T-helper 1 cell treated with Interleukin-12 subunit alpha and Interleukin-12 subunit beta and Interleukin-4 antibody, amounts not matched to agents 30 μg/mL and 1 μg/mL, for 36 hours (primary cell): ENCODE measurements at regions not wholly inside any gene's neighbourhood (a gene's known extent, or its start where the extent isn't known, plus 50 kb on each side); places are given as distances from the start of the nearest gene placed in this dataset.
"Not testable (repeated sequence)": the region's sequence is repeated elsewhere in the genome, so short reads cannot be mapped to it uniquely, and the experiment has no call there.

Experiments
- H3K27ac Mint-ChIP-seq: one replicate; pipeline ENCODE4 v1.8.0; 2021; ENCODE audit warnings: mild to moderate bottlenecking, mixed read lengths
- H3K27me3 Mint-ChIP-seq: one replicate; pipeline ENCODE4 v1.8.0; 2021; ENCODE audit warnings: low read depth, mixed read lengths
- H3K36me3 Mint-ChIP-seq: one replicate; pipeline ENCODE4 v1.8.0; 2021; ENCODE audit warnings: low read depth, mixed read lengths
- H3K4me1 Mint-ChIP-seq: one replicate; pipeline ENCODE4 v1.8.0; 2021; ENCODE audit warnings: low read depth, mixed read lengths
- H3K4me3 Mint-ChIP-seq: one replicate; pipeline ENCODE4 v1.8.0; 2021; ENCODE audit warnings: mild to moderate bottlenecking, moderate library complexity, mixed read lengths
- H3K9me3 Mint-ChIP-seq: one replicate; pipeline ENCODE4 v1.8.0; 2021; ENCODE audit warnings: mixed read lengths

DNA sequence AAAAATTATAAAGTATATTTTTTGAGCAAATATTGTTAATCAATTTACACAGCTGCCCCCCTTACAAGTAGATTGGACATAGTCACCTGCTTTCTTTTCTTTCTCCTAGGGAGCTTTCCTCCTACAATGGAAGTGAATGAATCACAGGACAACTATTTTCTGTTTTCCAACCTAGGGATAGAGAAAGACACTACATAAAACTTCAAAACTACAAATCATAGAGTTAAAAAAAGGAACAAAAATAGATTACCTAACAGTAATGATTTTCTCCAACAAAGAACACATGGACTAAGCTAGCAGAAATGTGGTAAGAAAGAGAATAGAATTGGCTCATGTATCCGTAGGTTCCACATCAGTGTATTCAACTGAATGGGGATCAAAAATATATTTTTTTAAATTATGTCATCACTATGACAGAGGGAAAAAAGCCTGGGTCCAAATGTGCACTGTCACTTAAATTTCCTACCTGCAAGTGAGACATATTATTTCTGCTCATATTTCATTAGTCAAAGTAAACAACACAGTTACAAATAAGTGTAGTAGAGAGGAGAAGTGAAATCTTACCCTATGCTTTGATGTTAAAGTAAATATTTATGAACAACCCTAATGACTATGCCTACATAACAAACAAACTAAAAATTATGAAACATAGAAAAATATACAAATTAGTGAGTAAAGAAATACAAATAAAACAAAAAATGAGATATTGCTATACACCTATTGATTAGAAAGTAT lies 756.7 kb downstream of the SOCS6 start:
- Mint-ChIP-seq H3K27ac (no peak overlapping the region), H3K4me3 (no peak overlapping the region), H3K9me3 (no peaks in the 10 kb centered on the region), H3K27me3 (no peaks in the 10 kb centered on the region), H3K4me1 (no peaks in the 10 kb centered on the region), H3K36me3 (no peaks in the 10 kb centered on the region)

- no peaks in the 10 kb centered on the region for H3K9me3 Mint-ChIP-seq
- H3K36me3 Mint-ChIP-seq = no peaks in the 10 kb centered on the region
- H3K4me1 Mint-ChIP-seq = no peaks in the 10 kb centered on the region
- H3K27me3 Mint-ChIP-seq = no peaks in the 10 kb centered on the region
- H3K4me3 Mint-ChIP-seq = no peak overlapping the region
- no peak overlapping the region for H3K27ac Mint-ChIP-seq
Observed at GRCh38 chr18:71040161-71040560, 751.3 kb downstream of the SOCS6 start.

DNA sequence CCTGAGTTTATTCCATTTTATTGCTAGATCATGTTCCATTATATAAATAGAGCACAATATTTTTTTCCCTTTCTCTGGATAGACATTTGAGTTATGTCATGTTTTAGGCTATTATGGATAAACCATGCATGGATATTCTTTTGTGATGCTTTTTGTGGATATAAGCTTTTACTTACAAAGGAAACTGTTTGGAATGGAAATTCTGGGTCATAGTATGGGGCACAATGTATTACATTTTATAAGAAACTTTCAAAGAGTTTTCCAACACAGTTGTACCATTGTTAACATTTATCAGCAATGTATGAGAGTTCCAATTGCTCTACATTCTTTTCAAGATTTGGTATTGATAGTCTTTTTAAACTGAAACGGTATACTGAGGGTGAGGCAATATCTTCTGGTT lies 749.4 kb downstream of the SOCS6 start:
- no peak overlapping the region for H3K27ac Mint-ChIP-seq
- no peaks in the 10 kb centered on the region for H3K27me3 Mint-ChIP-seq
- no peaks in the 10 kb centered on the region for H3K36me3 Mint-ChIP-seq
- H3K9me3 Mint-ChIP-seq = no peaks in the 10 kb centered on the region
- no peak overlapping the region for H3K4me3 Mint-ChIP-seq
- H3K4me1 Mint-ChIP-seq = no peaks in the 10 kb centered on the region

DNA sequence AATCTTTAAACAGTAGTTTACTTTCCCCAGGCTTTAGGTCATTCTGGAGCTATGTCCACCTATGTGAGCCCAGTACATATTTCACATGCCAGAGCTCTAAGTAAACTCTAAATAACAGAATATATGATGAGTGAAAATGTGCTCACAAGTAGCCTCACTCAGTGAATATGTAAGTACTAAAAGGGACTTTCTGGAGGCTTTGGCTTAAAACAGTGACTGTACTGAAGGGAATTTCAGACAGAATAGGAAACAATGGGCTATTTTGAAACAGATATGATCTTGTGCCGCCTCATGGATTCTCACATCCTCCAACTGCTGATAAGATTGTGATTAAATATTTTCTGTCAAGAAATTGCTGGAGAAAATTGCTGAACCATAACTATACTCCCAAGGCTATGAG lies 747.9 kb downstream of the SOCS6 start:
- no peaks in the 10 kb centered on the region for H3K36me3 Mint-ChIP-seq

DNA sequence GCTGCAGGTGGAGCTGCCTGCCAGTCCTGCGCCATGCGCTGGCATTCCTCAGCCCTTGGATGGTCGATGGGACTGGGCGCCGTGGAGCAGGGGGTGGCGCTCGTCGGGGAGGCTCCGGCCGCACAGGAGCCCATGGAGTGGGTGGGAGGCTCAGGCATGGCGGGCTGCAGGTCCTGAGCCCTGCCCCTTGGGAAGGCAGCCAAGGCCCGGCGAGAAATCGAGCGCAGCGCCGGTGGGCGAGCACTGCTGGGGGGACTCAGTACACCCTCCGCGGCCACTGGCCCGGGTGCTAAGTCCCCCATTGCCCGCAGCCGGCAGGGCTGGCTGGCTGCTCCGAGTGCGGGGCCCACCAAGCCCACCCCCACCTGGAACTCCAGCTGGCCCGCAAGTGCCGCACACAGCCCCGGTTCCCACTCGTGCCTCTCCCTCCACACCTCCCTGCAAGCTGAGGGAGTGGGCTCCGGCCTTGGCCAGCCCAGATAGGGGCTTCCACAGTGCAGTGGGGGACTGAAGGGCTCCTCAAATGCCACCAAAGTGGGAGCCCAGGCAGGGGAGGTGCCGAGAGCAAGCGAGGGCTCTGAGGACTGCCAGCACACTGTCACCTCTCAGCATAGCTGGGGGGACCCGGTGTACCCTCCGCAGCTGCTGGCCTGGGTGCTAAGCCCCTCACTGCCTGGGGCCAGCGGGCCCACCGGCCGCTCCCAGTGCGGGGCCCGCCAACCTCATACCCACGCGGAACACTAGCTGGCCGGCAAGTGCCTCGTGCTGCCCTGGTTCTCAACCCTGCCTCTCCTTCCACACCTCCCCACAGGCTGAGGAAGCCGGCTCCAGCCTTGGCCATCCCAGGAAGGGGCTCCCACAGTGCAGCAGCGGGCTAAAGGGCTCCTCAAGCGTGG lies 742.7 kb downstream of the SOCS6 start:
- not testable (repeated sequence) for H3K27ac Mint-ChIP-seq, H3K9me3 Mint-ChIP-seq, H3K4me3 Mint-ChIP-seq, H3K4me1 Mint-ChIP-seq, H3K27me3 Mint-ChIP-seq, H3K36me3 Mint-ChIP-seq

More for the DNA sequence above, 747.9 kb downstream of the SOCS6 start:
- no peak overlapping the region for H3K27ac Mint-ChIP-seq
- H3K4me3 Mint-ChIP-seq = no peak overlapping the region
- H3K27me3 Mint-ChIP-seq = no peaks in the 10 kb centered on the region
- no peaks in the 10 kb centered on the region for H3K4me1 Mint-ChIP-seq
- no peaks in the 10 kb centered on the region for H3K9me3 Mint-ChIP-seq

DNA sequence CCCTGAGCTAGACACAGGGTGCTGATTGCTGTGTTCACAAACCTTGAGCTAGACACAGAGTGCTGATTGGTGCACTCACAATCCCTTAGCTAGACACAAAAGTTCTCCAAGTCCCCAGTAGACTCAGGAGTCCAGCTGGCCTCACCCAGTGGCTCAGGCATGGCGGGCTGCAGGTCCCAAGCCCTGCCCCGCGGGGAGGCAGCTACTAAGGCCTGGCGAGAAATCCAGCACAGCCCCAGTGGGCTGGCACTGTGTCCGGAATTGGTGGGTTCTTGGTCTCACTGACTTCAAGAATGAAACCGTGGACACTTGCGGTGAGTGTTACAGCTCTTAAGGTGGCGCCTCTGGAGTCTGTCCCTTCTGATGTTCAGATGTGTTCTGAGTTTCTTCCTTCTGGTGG lies 741.2 kb downstream of the SOCS6 start:
- H3K27me3 Mint-ChIP-seq, H3K36me3 Mint-ChIP-seq, H3K27ac Mint-ChIP-seq, H3K4me1 Mint-ChIP-seq, H3K4me3 Mint-ChIP-seq, H3K9me3 Mint-ChIP-seq: not testable (repeated sequence)

GRCh38 chr18:71028285-71028762 lies 739.5 kb downstream of the SOCS6 start:
- H3K9me3 Mint-ChIP-seq = peaks cover 7% of the 10 kb centered on the region
- no peaks in the 10 kb centered on the region for H3K36me3 Mint-ChIP-seq

GRCh38 chr18:71027531-71027930 lies 738.7 kb downstream of the SOCS6 start:
- no peak overlapping the region for H3K4me3 Mint-ChIP-seq
- H3K36me3 Mint-ChIP-seq = no peaks in the 10 kb centered on the region
- H3K4me1 Mint-ChIP-seq = no peaks in the 10 kb centered on the region
- H3K9me3 Mint-ChIP-seq = peaks cover 7% of the 10 kb centered on the region
- H3K27ac Mint-ChIP-seq = no peak overlapping the region
- H3K27me3 Mint-ChIP-seq = no peaks in the 10 kb centered on the region

More at GRCh38 chr18:71028285-71028762, 739.5 kb downstream of the SOCS6 start:
- Mint-ChIP-seq H3K27me3 (no peaks in the 10 kb centered on the region), H3K4me3 (no peak overlapping the region), H3K4me1 (no peaks in the 10 kb centered on the region), H3K27ac (no peak overlapping the region)

DNA sequence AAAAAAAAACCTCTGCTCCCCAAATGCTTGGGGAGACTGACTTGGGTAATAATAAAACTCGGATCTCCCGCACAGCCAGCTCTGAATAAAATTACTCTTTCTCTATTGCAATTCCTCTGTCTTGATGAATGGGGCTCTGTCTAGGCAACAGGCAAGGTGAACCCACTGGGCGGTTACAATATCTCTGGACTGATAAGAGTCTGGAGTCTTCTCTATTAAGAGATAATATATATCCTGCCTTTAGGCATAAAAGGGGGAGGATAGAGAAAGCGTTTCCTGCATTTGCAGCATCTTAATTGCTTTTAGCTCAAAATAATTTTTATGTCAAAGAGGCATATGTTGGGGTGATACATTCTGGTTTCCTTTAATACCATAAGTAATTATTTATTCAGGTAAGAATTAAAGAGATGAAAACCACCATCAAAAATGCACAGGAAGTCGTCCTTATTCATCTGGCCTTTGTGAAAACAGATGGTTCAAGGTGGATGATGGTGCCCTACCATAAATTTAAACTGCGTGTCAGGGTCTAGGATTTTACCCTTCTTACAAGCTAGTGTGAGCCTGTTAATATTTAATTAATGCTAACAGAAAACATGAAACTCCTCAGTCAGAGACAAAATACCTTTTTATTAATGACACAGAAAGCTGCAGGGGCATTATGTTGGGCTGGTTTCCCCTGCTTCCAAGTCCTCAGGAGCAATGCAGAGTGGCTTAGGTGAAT lies 736.8 kb downstream of the SOCS6 start:
- no peak overlapping the region for H3K27ac Mint-ChIP-seq
- H3K9me3 Mint-ChIP-seq = peaks cover 7% of the 10 kb centered on the region
- no peaks in the 10 kb centered on the region for H3K27me3 Mint-ChIP-seq
- no peaks in the 10 kb centered on the region for H3K4me1 Mint-ChIP-seq
- H3K36me3 Mint-ChIP-seq = no peaks in the 10 kb centered on the region
- H3K4me3 Mint-ChIP-seq = no peak overlapping the region

GRCh38 chr18:71022389-71022788 lies 733.5 kb downstream of the SOCS6 start:
- Mint-ChIP-seq H3K4me1 (no peaks in the 10 kb centered on the region), H3K9me3 (peaks cover 6% of the 10 kb centered on the region), H3K36me3 (no peaks in the 10 kb centered on the region), H3K27ac (no peak overlapping the region), H3K27me3 (no peaks in the 10 kb centered on the region), H3K4me3 (no peak overlapping the region)

GRCh38 chr18:71021030-71021362 lies 732.2 kb downstream of the SOCS6 start:
- Mint-ChIP-seq H3K27ac (no peak overlapping the region), H3K9me3 (peaks cover 9% of the 10 kb centered on the region), H3K27me3 (no peaks in the 10 kb centered on the region), H3K36me3 (no peaks in the 10 kb centered on the region), H3K4me1 (no peaks in the 10 kb centered on the region), H3K4me3 (no peak overlapping the region)

DNA sequence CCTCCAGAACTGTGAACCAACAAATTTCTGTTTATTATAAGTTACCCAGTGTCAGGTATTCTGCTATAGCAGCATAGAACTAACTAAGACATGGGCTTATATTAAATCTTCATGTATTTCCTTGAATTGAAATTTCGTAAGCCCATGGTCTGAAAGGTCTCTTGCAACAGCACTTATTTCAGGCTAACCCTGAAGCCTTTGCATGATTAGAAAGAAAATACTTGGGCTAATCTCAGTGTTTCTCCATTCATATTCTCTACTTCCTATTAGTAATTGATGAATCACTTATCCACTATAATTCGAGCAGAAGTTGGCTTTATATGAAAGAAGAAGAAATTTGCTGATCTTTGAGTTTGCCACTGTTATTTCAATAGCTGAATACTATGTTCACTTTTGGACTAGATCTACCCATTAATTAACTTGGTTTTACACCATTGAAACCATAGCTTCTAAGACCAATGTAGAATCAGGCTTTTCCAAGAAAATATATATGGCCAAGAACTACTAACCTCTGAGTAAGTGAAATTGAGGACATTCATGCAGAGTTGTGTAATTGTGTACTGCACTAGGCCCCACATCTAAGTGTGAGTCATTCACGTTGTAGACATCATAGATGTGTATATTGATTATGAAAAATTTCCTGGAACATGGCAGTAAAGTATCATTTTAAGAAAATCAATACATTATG lies 731.6 kb downstream of the SOCS6 start:
- H3K4me1 Mint-ChIP-seq = no peaks in the 10 kb centered on the region
- H3K27me3 Mint-ChIP-seq = no peaks in the 10 kb centered on the region
- H3K4me3 Mint-ChIP-seq = no peak overlapping the region
- H3K9me3 Mint-ChIP-seq = peaks cover 9% of the 10 kb centered on the region
- no peaks in the 10 kb centered on the region for H3K36me3 Mint-ChIP-seq
- H3K27ac Mint-ChIP-seq = no peak overlapping the region

GRCh38 chr18:71018816-71019215 lies 730.0 kb downstream of the SOCS6 start:
- Mint-ChIP-seq H3K4me1 (no peaks in the 10 kb centered on the region), H3K27me3 (no peaks in the 10 kb centered on the region), H3K36me3 (no peaks in the 10 kb centered on the region), H3K4me3 (no peak overlapping the region), H3K27ac (no peak overlapping the region), H3K9me3 (peaks cover 9% of the 10 kb centered on the region)

GRCh38 chr18:71012789-71013188 lies 723.9 kb downstream of the SOCS6 start:
- Mint-ChIP-seq H3K36me3 (no peaks in the 10 kb centered on the region), H3K27ac (no peak overlapping the region), H3K4me1 (no peaks in the 10 kb centered on the region), H3K9me3 (peaks cover 4% of the 10 kb centered on the region), H3K4me3 (no peak overlapping the region), H3K27me3 (no peaks in the 10 kb centered on the region)
